PC-3 (cell line): ENCODE measurements at regions not wholly inside any gene's neighbourhood (a gene's known extent, or its start where the extent isn't known, plus 50 kb on each side); places are given as distances from the start of the nearest gene placed in this dataset.

Experiments
- ATAC-seq: fragments of 200-7000 bp; cut with Tn5 transposase; 2 replicates; pipeline ENCODE4 v1.9.1; 2020; ENCODE audit warnings: mild to moderate bottlenecking, moderate library complexity
- BruUV-seq: library from RNA; stranded (reverse); fragments of 400-500 nt; replicated peaks from 2 replicates; lab custom pipeline; 2021; lab: Mats Ljungman, UMichigan
- CTCF ChIA-PET: fragments of 300-600 bp; sonication (Branson Sonifier 250); formaldehyde crosslinking; loops from one replicate; lab custom pipeline; 2022; ENCODE audit warnings: antibody characterized with exemption; lab: Charles Lee
- POLR2A ChIA-PET: fragments of 300-600 bp; sonication (Branson Sonifier 250); formaldehyde crosslinking; loops from one replicate; lab custom pipeline; 2022; ENCODE audit warnings: antibody characterized with exemption; ENCODE audit not compliant: unreplicated experiment; lab: Charles Lee
- DNase-seq: peaks from one replicate; pipeline ENCODE4 v3.0.0-alpha.2; 2015
- H2AFZ ChIP-seq: fragments of 300-600 bp; sonication (generic); 2 replicates; pipeline ENCODE4 v1.6.0; 2016; ENCODE audit warnings: antibody characterized with exemption, low read length
- H3F3A ChIP-seq: fragments of 300-600 bp; sonication (generic); one replicate; pipeline ENCODE4 v1.6.0; 2017; ENCODE audit warnings: antibody characterized with exemption, low read length, control low read depth, mild to moderate bottlenecking; ENCODE audit not compliant: unreplicated experiment
- H3K27ac ChIP-seq: fragments of 300-600 bp; sonication (generic); 2 replicates; pipeline ENCODE4 v1.5.1; 2016; ENCODE audit warnings: mild to moderate bottlenecking, low read length
- H3K27me3 ChIP-seq: fragments of 300-600 bp; sonication (generic); 2 replicates; pipeline ENCODE4 v1.6.1; 2016; ENCODE audit warnings: low read length, mixed read lengths
- H3K36me3 ChIP-seq: fragments of 300-600 bp; sonication (generic); 2 replicates; pipeline ENCODE4 v1.6.1; 2016; ENCODE audit warnings: low read depth, mixed run types, low read length, mixed read lengths
- H3K4me1 ChIP-seq: fragments of 300-600 bp; sonication (generic); 2 replicates; pipeline ENCODE4 v1.5.1; 2016; ENCODE audit warnings: low read length; ENCODE audit not compliant: insufficient read depth
- H3K4me2 ChIP-seq: fragments of 300-600 bp; sonication (generic); 2 replicates; pipeline ENCODE4 v1.6.0; 2016; ENCODE audit warnings: low read length
- H3K4me3 ChIP-seq: fragments of 300-600 bp; sonication (generic); 2 replicates; pipeline ENCODE4 v1.5.1; 2016; ENCODE audit warnings: mild to moderate bottlenecking, low read length, mixed read lengths
- H3K79me2 ChIP-seq: fragments of 300-600 bp; sonication (generic); 2 replicates; pipeline ENCODE4 v1.6.1; 2017; ENCODE audit warnings: low read length, mixed read lengths
- H3K9ac ChIP-seq: fragments of 300-600 bp; sonication (generic); 2 replicates; pipeline ENCODE4 v1.6.0; 2016; ENCODE audit warnings: mild to moderate bottlenecking, low read length
- H3K9me2 ChIP-seq: fragments of 300-600 bp; sonication (generic); replicated peaks from 2 replicates; pipeline ENCODE4 v1.6.1; 2016; ENCODE audit warnings: mixed run types, low read length, mixed read lengths
- H3K9me3 ChIP-seq: fragments of 300-600 bp; sonication (generic); 2 replicates; pipeline ENCODE4 v1.6.1; 2016; ENCODE audit warnings: low read length, mixed read lengths
- H4K20me1 ChIP-seq: fragments of 300-600 bp; sonication (generic); 2 replicates; pipeline ENCODE4 v1.6.1; 2016; ENCODE audit warnings: low read length, mixed read lengths
- EZH2 ChIP-seq: fragments of 300-600 bp; sonication (generic); IDR thresholded peaks from one replicate; pipeline ENCODE4 v1.6.1; 2017; ENCODE audit warnings: antibody characterized with exemption, mild to moderate bottlenecking, low read length; ENCODE audit not compliant: unreplicated experiment
- EZH2phosphoT487 ChIP-seq: fragments of 300-600 bp; sonication (generic); IDR thresholded peaks from 2 replicates; pipeline ENCODE4 v1.6.1; 2018; ENCODE audit warnings: mild to moderate bottlenecking, antibody characterized with exemption, low read length, borderline replicate concordance
- intact Hi-C: fragments of 100-400 bp; cut with micrococcal nuclease; formaldehyde crosslinking; loops from 2 replicates; pipeline ENCODE4 v1.9.0; 2023
- TF ChIP-seq, protein P1 (sequence below): fragments of 300-600 bp; sonication (generic); conservative IDR thresholded peaks from 2 replicates; pipeline ENCODE4 v1.5.1; 2017; ENCODE audit warnings: antibody characterized with exemption, low read depth, mild to moderate bottlenecking, low read length

DNA sequence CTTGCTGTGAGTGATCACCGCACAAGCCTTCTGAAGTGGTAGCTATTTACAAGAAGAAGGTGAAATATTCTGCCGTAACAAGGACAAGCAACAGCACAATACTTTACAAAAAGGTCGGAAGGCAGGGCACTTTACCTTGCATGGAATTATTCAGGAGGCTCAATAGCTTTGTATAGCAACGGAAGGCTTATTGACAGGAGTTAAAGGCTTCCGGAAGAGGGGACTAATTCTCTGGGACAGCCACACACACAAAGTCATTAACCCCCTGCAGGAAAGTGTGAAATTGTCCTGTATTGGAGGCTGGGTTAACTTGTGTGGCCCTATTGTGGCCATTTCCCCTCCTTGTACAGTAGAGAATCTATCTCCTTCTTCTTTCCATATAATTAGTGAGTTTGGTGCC lies 199.3 kb upstream of the SEMA6A start:
- no peaks in the 10 kb centered on the region for H3K27me3 ChIP-seq
- no peaks in the 10 kb centered on the region for H3K79me2 ChIP-seq
- H3F3A ChIP-seq = no peaks in the 10 kb centered on the region
- ChIA-PET POLR2A (no interaction called here), CTCF (no interaction called here)
- H3K27ac ChIP-seq = no peak overlapping the region
- no peak for DNase-seq
- H3K36me3 ChIP-seq = no peaks in the 10 kb centered on the region
- H3K4me2 ChIP-seq = no peak overlapping the region
- BruUV-seq = no TSS peak
- H3K4me1 ChIP-seq = no peaks in the 10 kb centered on the region
- H2AFZ ChIP-seq = no peak overlapping the region
- TF ChIP-seq EZH2 (no peak), EZH2phosphoT487 (no peak)
- TF ChIP-seq, protein P1, sequence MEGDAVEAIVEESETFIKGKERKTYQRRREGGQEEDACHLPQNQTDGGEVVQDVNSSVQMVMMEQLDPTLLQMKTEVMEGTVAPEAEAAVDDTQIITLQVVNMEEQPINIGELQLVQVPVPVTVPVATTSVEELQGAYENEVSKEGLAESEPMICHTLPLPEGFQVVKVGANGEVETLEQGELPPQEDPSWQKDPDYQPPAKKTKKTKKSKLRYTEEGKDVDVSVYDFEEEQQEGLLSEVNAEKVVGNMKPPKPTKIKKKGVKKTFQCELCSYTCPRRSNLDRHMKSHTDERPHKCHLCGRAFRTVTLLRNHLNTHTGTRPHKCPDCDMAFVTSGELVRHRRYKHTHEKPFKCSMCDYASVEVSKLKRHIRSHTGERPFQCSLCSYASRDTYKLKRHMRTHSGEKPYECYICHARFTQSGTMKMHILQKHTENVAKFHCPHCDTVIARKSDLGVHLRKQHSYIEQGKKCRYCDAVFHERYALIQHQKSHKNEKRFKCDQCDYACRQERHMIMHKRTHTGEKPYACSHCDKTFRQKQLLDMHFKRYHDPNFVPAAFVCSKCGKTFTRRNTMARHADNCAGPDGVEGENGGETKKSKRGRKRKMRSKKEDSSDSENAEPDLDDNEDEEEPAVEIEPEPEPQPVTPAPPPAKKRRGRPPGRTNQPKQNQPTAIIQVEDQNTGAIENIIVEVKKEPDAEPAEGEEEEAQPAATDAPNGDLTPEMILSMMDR = no peak
- no peak overlapping the region for H3K4me3 ChIP-seq
- ATAC-seq = no peak
- H3K9me2 ChIP-seq = no peaks in the 10 kb centered on the region
- intact Hi-C loops = no loop called here
- no peak overlapping the region for H3K9ac ChIP-seq
- no peaks in the 10 kb centered on the region for H3K9me3 ChIP-seq
- H4K20me1 ChIP-seq = no peaks in the 10 kb centered on the region

- POLR2A ChIA-PET = no interaction called here
- no peaks in the 10 kb centered on the region for H3K9me3 ChIP-seq
These were observed 198.2 kb upstream of the SEMA6A start for GRCh38 chr5:116772806-116773205.

GRCh38 chr5:116772152-116772501 lies 197.5 kb upstream of the SEMA6A start:
- Histone ChIP-seq H3K36me3 (no peaks in the 10 kb centered on the region), H3K9me3 (no peaks in the 10 kb centered on the region), H4K20me1 (no peaks in the 10 kb centered on the region), H3K9ac (no peak overlapping the region), H2AFZ (no peak overlapping the region), H3K4me2 (no peak overlapping the region), H3F3A (no peaks in the 10 kb centered on the region), H3K27me3 (no peaks in the 10 kb centered on the region), H3K4me1 (no peaks in the 10 kb centered on the region), H3K27ac (no peak overlapping the region), H3K4me3 (no peak overlapping the region), H3K79me2 (no peaks in the 10 kb centered on the region), H3K9me2 (no peaks in the 10 kb centered on the region)
- intact Hi-C loops = no loop called here
- ATAC-seq (no peak), DNase-seq (no peak)
- TF ChIP-seq EZH2 = no peak
- TF ChIP-seq, protein P1 = no peak
- TF ChIP-seq EZH2phosphoT487 = no peak
- CTCF ChIA-PET = no interaction called here
- POLR2A ChIA-PET = no interaction called here
- no TSS peak for BruUV-seq

More at GRCh38 chr5:116772806-116773205, 198.2 kb upstream of the SEMA6A start:
- no peaks in the 10 kb centered on the region for H3K9me2 ChIP-seq
- H3K9ac ChIP-seq = no peak overlapping the region
- no peaks in the 10 kb centered on the region for H3K79me2 ChIP-seq
- TF ChIP-seq EZH2phosphoT487 = no peak
- no peak for TF ChIP-seq EZH2
- TF ChIP-seq, protein P1 = no peak
- no peaks in the 10 kb centered on the region for H3K36me3 ChIP-seq
- no peak for ATAC-seq
- no peaks in the 10 kb centered on the region for H3K4me1 ChIP-seq
- no peaks in the 10 kb centered on the region for H3F3A ChIP-seq
- no peaks in the 10 kb centered on the region for H4K20me1 ChIP-seq
- no TSS peak for BruUV-seq
- no peak overlapping the region for H3K4me3 ChIP-seq
- CTCF ChIA-PET = no interaction called here
- intact Hi-C loops = no loop called here
- no peaks in the 10 kb centered on the region for H3K27me3 ChIP-seq
- no peak overlapping the region for H3K27ac ChIP-seq
- no peak overlapping the region for H3K4me2 ChIP-seq
- no peak for DNase-seq
- no peak overlapping the region for H2AFZ ChIP-seq
